ENCODE measurements at regions not wholly inside any gene's neighbourhood (a gene's known extent, or its start where the extent isn't known, plus 50 kb on each side); places are given as distances from the start of the nearest gene placed in this dataset.

DNA sequence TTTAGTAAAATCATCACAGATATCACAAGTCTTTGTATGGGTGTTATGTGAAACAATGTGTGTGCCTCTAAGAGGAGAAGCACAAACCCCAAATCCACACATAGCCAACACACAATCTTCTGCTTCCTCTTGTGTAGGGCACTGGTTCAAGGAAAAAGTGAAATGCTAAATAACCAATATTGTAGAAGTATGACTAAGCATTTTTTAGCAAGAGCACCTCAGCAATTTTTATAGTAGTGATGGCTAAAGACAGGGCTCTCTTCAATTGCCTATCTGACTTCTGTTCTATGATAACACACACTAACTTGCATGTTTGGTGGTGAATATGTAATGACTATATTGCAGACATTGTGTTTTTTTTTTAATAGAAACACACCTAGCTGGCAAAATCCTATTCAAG, 997.9 kb upstream of the ALCAM start:
- TF ChIP-seq CTCF (IDR thresholded peaks at IDR 0.05; ENCODE audit: borderline replicate concordance, insufficient read depth, low read depth, low read length) = no peak
- no peak overlapping the region for H3K4me3 ChIP-seq (ENCODE audit: low read depth, low read length)

DNA sequence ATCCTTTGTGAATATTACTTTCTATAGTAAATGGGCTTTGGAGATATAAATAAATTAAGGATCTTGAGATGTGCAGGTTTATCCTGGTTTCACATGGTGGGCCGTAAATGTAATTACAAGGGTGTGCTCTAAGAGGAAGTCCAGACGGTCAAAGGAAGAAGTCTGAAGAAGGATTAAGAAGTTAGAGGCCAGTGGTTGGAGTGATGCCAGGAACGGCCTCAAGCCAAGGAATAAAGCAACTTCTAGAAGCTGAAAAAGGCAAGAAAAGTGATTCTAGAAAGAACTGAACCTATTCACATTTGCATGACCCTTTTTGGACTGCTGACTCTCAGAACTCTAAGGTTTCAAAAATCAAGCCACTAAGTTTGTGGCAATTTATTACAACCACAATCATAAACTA, 981.3 kb upstream of the ALCAM start:
- H3K4me3 ChIP-seq (ENCODE audit: low read depth, low read length) = no peak overlapping the region
- TF ChIP-seq CTCF (IDR thresholded peaks at IDR 0.05; ENCODE audit: borderline replicate concordance, insufficient read depth, low read depth, low read length) = no peak

GRCh38 chr3:104388619-104389018, 978.1 kb upstream of the ALCAM start:
- no peak for TF ChIP-seq CTCF (IDR thresholded peaks at IDR 0.05; ENCODE audit: borderline replicate concordance, insufficient read depth, low read depth, low read length)

GRCh38 chr3:104392327-104392726, 974.4 kb upstream of the ALCAM start:
- no peak for TF ChIP-seq CTCF (IDR thresholded peaks at IDR 0.05; ENCODE audit: borderline replicate concordance, insufficient read depth, low read depth, low read length)
- no peak overlapping the region for H3K4me3 ChIP-seq (ENCODE audit: low read depth, low read length)

More at GRCh38 chr3:104388619-104389018, 978.1 kb upstream of the ALCAM start:
- H3K4me3 ChIP-seq (ENCODE audit: low read depth, low read length) = no peak overlapping the region

- TF ChIP-seq CTCF (IDR thresholded peaks at IDR 0.05; ENCODE audit: borderline replicate concordance, insufficient read depth, low read depth, low read length) = no peak
- H3K4me3 ChIP-seq (ENCODE audit: low read depth, low read length) = no peak overlapping the region
These were observed 969.6 kb upstream of the ALCAM start for GRCh38 chr3:104396974-104397669.

DNA sequence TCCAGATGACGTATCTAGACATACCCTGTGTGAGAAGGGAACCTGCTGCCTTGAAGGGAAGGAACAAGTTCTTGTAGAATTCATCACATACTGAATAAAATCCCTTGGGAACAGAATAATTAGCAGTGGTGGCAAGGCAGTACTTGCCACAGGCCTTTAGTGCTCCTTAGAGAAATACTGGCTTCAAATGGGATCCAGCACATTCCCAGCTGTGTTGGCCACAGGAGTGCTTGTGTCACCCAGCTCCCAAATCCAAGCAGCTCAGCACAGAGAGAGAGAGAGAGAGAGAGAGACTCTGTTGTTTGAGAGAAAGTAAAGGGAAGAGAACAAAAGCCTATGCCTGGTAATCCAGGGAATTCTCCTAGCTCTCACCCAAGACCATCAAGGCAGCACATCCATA, 969.0 kb upstream of the ALCAM start:
- H3K4me3 ChIP-seq (ENCODE audit: low read depth, low read length) = no peak overlapping the region
- no peak for TF ChIP-seq CTCF (IDR thresholded peaks at IDR 0.05; ENCODE audit: borderline replicate concordance, insufficient read depth, low read depth, low read length)

DNA sequence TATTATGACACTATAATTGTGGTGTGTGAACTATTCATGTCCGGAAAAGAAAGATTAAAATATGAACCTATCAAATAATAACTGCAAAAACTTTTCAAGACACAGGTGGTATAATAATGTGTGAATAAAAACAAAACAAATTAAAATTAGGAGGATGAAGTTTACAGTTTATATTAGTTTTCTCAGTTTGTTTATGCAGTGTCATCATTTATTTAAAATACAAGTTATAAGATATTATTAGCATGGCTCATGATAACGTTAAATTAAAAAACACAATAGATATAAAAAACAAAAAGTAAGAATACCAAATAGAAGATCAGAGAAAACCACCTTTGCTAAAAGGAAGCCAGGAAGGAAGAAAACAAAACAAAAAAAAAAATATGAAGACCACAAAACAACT, 963.8 kb upstream of the ALCAM start:
- no peak for TF ChIP-seq CTCF (IDR thresholded peaks at IDR 0.05; ENCODE audit: borderline replicate concordance, insufficient read depth, low read depth, low read length)

More for the DNA sequence above, 963.8 kb upstream of the ALCAM start:
- H3K4me3 ChIP-seq (ENCODE audit: low read depth, low read length) = no peak overlapping the region
